K562 (cell line): ENCODE measurements at regions not wholly inside any gene's neighbourhood (a gene's known extent, or its start where the extent isn't known, plus 50 kb on each side); places are given as distances from the start of the nearest gene placed in this dataset.

ENCODE experiments used
- CC2D1A ChIP-seq: fragments of 450-650 bp; IDR thresholded peaks from 2 replicates; pipeline ENCODE4 v1.6.1; 2017; ENCODE audit warnings: mild to moderate bottlenecking
- CGGBP1 ChIP-seq: fragments of 250-450 bp; sonication (Bioruptor Pico); IDR thresholded peaks from 2 replicates; pipeline ENCODE4 v1.9.0; 2021; ENCODE audit warnings: mild to moderate bottlenecking
- CREB3L1 ChIP-seq: fragments of 450-650 bp; IDR thresholded peaks from 2 replicates; pipeline ENCODE4 v1.6.1; 2014; ENCODE audit warnings: low read depth, mild to moderate bottlenecking, moderate library complexity, borderline replicate concordance
- E4F1 ChIP-seq: fragments of 250-450 bp; sonication (Bioruptor Pico); IDR thresholded peaks from 2 replicates; pipeline ENCODE4 v1.5.0; 2021; ENCODE audit warnings: mild to moderate bottlenecking, borderline replicate concordance
- ESRRB ChIP-seq: fragments of 250-450 bp; sonication (Bioruptor Pico); IDR thresholded peaks from 2 replicates; pipeline ENCODE4 v1.5.0; 2020; ENCODE audit warnings: mild to moderate bottlenecking, moderate library complexity, borderline replicate concordance
- HMGN3 ChIP-seq: IDR thresholded peaks from 2 replicates; pipeline ENCODE4 v1.6.1; 2011; ENCODE audit warnings: borderline replicate concordance, low read depth, mild to moderate bottlenecking, mixed read lengths, low read length; ENCODE audit not compliant: insufficient read length; ENCODE audit errors: extremely low read depth
- KDM4B ChIP-seq, 2 experiments: fragments of 450-650 bp in 1 of 2; sonication (generic) in 1 of 2; IDR thresholded peaks; 2 replicates each; pipeline ENCODE4 v1.6.1; 2016 to 2017; ENCODE audit warnings: borderline replicate concordance in 2 of 2, antibody characterized with exemption in 1 of 2, low read depth in 1 of 2, mild to moderate bottlenecking in 1 of 2
- MITF ChIP-seq: IDR thresholded peaks from 2 replicates; pipeline ENCODE4 v1.6.1; 2014; ENCODE audit warnings: antibody characterized with exemption
- NBN ChIP-seq: fragments of 450-650 bp; IDR thresholded peaks from 2 replicates; pipeline ENCODE4 v1.6.1; 2016; ENCODE audit warnings: low read depth, mild to moderate bottlenecking
- NONO ChIP-seq, 2 experiments: fragments of 200-400 bp in 1 of 2; fragments of 450-650 bp in 1 of 2; formaldehyde crosslinking in 1 of 2; IDR thresholded peaks; 2 replicates each; pipeline ENCODE4 v1.6.1; 2017; ENCODE audit warnings: low read depth in 2 of 2, mild to moderate bottlenecking in 2 of 2, moderate library complexity in 2 of 2, low read length in 1 of 2
- PHF20 ChIP-seq: fragments of 450-650 bp; IDR thresholded peaks from 2 replicates; pipeline ENCODE4 v1.6.1; 2018; ENCODE audit not compliant: partially characterized antibody
- PYGO2 ChIP-seq: fragments of 450-650 bp; IDR thresholded peaks from 2 replicates; pipeline ENCODE4 v1.6.1; 2016; ENCODE audit warnings: mild to moderate bottlenecking, missing genetic modification characterization, moderate library complexity, missing compliant biosample characterization
- TAF1 ChIP-seq: IDR thresholded peaks from 2 replicates; pipeline ENCODE4 v1.6.1; 2011; ENCODE audit warnings: mild to moderate bottlenecking, low read length, moderate library complexity; ENCODE audit not compliant: insufficient read depth, control insufficient read depth, severe bottlenecking; ENCODE audit errors: extremely low read depth
- ZBTB17 ChIP-seq: fragments of 450-650 bp; formaldehyde crosslinking; IDR thresholded peaks from 2 replicates; pipeline ENCODE4 v1.4.0; 2020; ENCODE audit warnings: mild to moderate bottlenecking
- ZC3H8 ChIP-seq: fragments of 450-650 bp; IDR thresholded peaks from 2 replicates; pipeline ENCODE4 v1.6.1; 2017
- ZFP36 ChIP-seq: fragments of 150-350 bp; IDR thresholded peaks from 2 replicates; pipeline ENCODE4 v1.6.1; 2018; ENCODE audit warnings: low read length, low read depth; ENCODE audit not compliant: partially characterized antibody
- ZNF184 ChIP-seq: sonication (generic); formaldehyde crosslinking; IDR thresholded peaks from 2 replicates; pipeline ENCODE4 v1.5.0; 2020; ENCODE audit warnings: missing genetic modification reagents
- ZNF347 ChIP-seq: fragments of 450-650 bp; formaldehyde crosslinking; IDR thresholded peaks from 2 replicates; pipeline ENCODE4 v1.4.0; 2020; ENCODE audit warnings: low read depth, mild to moderate bottlenecking, moderate library complexity
- ZNF431 ChIP-seq: sonication (generic); formaldehyde crosslinking; IDR thresholded peaks from 2 replicates; pipeline ENCODE4 v1.8.0; 2022; ENCODE audit warnings: mild to moderate bottlenecking, missing genetic modification reagents
- ZNF655 ChIP-seq: fragments of 250-450 bp; sonication (Bioruptor Pico); IDR thresholded peaks from 2 replicates; pipeline ENCODE4 v1.5.0; 2021
- ZNF699 ChIP-seq: fragments of 250-450 bp; sonication (Bioruptor Pico); IDR thresholded peaks from 2 replicates; pipeline ENCODE4 v1.8.0; 2021; ENCODE audit warnings: mild to moderate bottlenecking, moderate library complexity; ENCODE audit not compliant: insufficient replicate concordance

GRCh38 chr11:119474682-119475596 is 52.0 kb upstream of the THY1 start (continued):
- TF ChIP-seq PHF20 (no peak), ZNF699 (CRISPR knock-in tag) (no peak), E4F1 (CRISPR knock-in tag) (no peak), TAF1 (no peak), KDM4B (IDR thresholded peaks at IDR 0.05; ENCODE audit: borderline replicate concordance in 2 of 2, low read depth in 1 of 2) (no peak), NBN (no peak), CC2D1A (peak; percentile 82), ZBTB17 (CRISPR knock-in tag) (no peak), ZNF655 (no peak), HMGN3 (no peak), CREB3L1 (no peak), ESRRB (CRISPR knock-in tag) (no peak), ZFP36 (peak; percentile 12), ZNF347 (CRISPR knock-in tag) (no peak), ZNF184 (CRISPR knock-in tag) (no peak), NONO (IDR thresholded peaks at IDR 0.05; ENCODE audit: low read depth in 2 of 2, low read length in 1 of 2) (no peak), CGGBP1 (CRISPR knock-in tag) (no peak), ZNF431 (CRISPR knock-in tag) (no peak), MITF (no peak), PYGO2 (no peak), ZC3H8 (no peak)
